ENCODE measurements at regions not wholly inside any gene's neighbourhood (a gene's known extent, or its start where the extent isn't known, plus 50 kb on each side); places are given as distances from the start of the nearest gene placed in this dataset.
"Not testable (repeated sequence)": the region's sequence is repeated elsewhere in the genome, so short reads cannot be mapped to it uniquely, and the experiment has no call there.

- TF ChIP-seq CTCF (IDR thresholded peaks at IDR 0.05; ENCODE audit: low read depth, low read length), result no peak
- DNase-seq, result no peak
- H3K27me3 ChIP-seq, result no peaks in the 10 kb centered on the region
- H3K4me1 ChIP-seq, result no peaks in the 10 kb centered on the region
- no peaks in the 10 kb centered on the region for H3K36me3 ChIP-seq
- no peak overlapping the region for H3K4me3 ChIP-seq (ENCODE audit: low read depth, low read length)
- H3K9me3 ChIP-seq, result no peaks in the 10 kb centered on the region; the same call in 1 of the 2 replicates
Measured at GRCh38 chr9:752201-752600, 89.3 kb upstream of the DMRT1 start.

DNA sequence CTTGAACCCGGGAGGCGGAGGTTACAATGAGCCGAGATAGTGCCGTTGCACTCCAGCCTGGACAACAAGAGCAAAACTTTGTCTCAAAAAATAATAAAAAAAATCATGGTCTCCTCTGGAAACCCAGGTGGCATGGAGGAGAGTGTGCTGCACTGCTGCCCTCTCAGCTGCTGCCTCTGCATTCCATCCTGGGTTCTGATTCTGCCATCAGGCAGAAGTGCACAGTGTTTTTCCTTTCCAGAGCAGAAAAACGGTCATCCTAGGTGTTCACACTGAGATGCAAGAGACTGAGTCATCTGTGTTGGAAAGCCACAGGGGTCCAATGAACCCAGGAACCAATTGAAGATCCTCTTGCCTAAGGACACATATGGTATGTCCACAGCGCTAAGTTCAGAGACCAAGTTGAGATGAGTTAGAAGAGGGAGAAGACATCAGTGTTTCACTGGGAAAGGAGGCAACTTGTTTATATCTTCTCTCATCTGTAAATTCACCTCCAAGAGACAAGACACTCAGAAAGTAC is 88.8 kb upstream of the DMRT1 start:
- no peak for DNase-seq
- Histone ChIP-seq H3K9me3 (no peaks in the 10 kb centered on the region; the same call in 1 of the 2 replicates), H3K36me3 (no peaks in the 10 kb centered on the region), H3K27me3 (no peaks in the 10 kb centered on the region), H3K4me3 (ENCODE audit: low read depth, low read length) (no peak overlapping the region), H3K4me1 (no peaks in the 10 kb centered on the region)
- no peak for TF ChIP-seq CTCF (IDR thresholded peaks at IDR 0.05; ENCODE audit: low read depth, low read length)

DNA sequence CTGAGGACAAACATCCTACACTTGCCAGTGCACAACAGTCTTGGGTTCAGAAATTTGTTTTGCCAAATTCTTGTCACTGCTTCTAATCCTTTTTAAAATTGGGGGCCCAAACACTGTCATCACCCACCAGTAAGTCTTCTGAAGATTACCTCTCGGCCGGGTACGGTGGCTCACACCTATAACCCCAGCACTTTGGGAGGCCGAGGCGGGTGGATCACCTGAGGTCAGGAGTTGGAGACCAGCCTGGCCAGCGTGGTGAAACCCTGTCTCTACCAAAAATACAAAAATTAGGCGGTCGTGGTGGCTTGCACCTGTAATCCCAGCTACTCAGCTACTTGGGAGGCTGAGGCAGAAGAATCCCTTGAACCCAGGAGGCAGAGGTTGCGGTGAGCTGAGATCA is 87.8 kb upstream of the DMRT1 start:
- not testable (repeated sequence) for H3K27me3 ChIP-seq; H3K4me3 ChIP-seq (ENCODE audit: low read depth, low read length); DNase-seq; H3K9me3 ChIP-seq; H3K36me3 ChIP-seq; H3K4me1 ChIP-seq

- H3K4me1 ChIP-seq, result no peaks in the 10 kb centered on the region
- no peaks in the 10 kb centered on the region; the same call in none of the 2 replicates for H3K9me3 ChIP-seq
- H3K36me3 ChIP-seq, result no peaks in the 10 kb centered on the region
- H3K27me3 ChIP-seq, result no peaks in the 10 kb centered on the region
- no peak overlapping the region for H3K4me3 ChIP-seq (ENCODE audit: low read depth, low read length)
- no peak for DNase-seq
- no peak for TF ChIP-seq CTCF (IDR thresholded peaks at IDR 0.05; ENCODE audit: low read depth, low read length)
Measured at GRCh38 chr9:754150-754931, 87.2 kb upstream of the DMRT1 start.

GRCh38 chr9:755454-756381 is 85.8 kb upstream of the DMRT1 start:
- H3K27me3 ChIP-seq, result no peaks in the 10 kb centered on the region
- H3K4me3 ChIP-seq (ENCODE audit: low read depth, low read length), result no peak overlapping the region
- no peaks in the 10 kb centered on the region for H3K36me3 ChIP-seq
- no peak for DNase-seq
- no peaks in the 10 kb centered on the region for H3K4me1 ChIP-seq
- TF ChIP-seq CTCF (IDR thresholded peaks at IDR 0.05; ENCODE audit: low read depth, low read length), result no peak
- no peaks in the 10 kb centered on the region; the same call in none of the 2 replicates for H3K9me3 ChIP-seq

DNA sequence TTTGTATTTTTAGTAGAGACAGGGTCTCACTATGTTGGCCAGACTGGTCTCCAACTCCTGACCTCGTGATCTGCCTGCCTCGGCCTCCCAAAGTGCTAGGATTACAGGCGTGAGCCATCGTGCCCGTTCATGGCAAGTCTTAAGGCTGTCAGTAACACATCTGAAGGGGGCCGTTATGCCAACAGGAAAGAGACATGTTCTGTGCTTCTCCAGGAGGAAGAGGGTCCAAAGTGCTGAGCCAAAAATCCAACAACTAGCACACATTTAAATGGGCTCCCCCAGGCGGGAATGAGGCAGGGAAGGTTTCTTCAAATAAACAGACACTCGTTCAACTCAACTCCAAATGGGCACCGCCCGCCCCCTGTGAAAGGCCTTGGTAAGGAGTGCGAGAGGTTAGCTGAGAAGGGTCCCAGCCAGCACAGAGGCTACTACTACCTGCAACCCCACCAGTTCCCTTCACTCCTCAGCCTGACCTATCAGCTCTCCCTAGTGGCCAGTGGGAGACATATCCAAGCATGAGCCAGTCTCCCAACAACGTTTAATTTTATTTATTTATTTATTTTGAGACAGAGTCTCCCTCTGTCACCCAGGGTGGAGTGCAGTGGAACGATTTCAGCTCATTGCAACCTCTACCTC is 84.1 kb upstream of the DMRT1 start:
- H3K4me3 ChIP-seq (ENCODE audit: low read depth, low read length), result no peak overlapping the region
- DNase-seq, result no peak
- no peaks in the 10 kb centered on the region; the same call in none of the 2 replicates for H3K9me3 ChIP-seq
- no peak for TF ChIP-seq CTCF (IDR thresholded peaks at IDR 0.05; ENCODE audit: low read depth, low read length)
- H3K36me3 ChIP-seq, result no peaks in the 10 kb centered on the region
- H3K27me3 ChIP-seq, result no peaks in the 10 kb centered on the region
- H3K4me1 ChIP-seq, result no peaks in the 10 kb centered on the region
